PC-9 (cell line): ENCODE measurements at regions not wholly inside any gene's neighbourhood (a gene's known extent, or its start where the extent isn't known, plus 50 kb on each side); places are given as distances from the start of the nearest gene placed in this dataset.

Experiments
- EZH2 ChIP-seq: fragments of 200-600 bp; sonication (generic); IDR thresholded peaks from 2 replicates; pipeline ENCODE4 v1.8.0; 2017; ENCODE audit warnings: antibody characterized with exemption, low read depth
- TF ChIP-seq, protein P1 (sequence below): fragments of 200-600 bp; sonication (generic); conservative IDR thresholded peaks from 2 replicates; pipeline ENCODE4 v1.6.1; 2017; ENCODE audit warnings: mixed run types, antibody characterized with exemption, mild to moderate bottlenecking, moderate library complexity

DNA sequence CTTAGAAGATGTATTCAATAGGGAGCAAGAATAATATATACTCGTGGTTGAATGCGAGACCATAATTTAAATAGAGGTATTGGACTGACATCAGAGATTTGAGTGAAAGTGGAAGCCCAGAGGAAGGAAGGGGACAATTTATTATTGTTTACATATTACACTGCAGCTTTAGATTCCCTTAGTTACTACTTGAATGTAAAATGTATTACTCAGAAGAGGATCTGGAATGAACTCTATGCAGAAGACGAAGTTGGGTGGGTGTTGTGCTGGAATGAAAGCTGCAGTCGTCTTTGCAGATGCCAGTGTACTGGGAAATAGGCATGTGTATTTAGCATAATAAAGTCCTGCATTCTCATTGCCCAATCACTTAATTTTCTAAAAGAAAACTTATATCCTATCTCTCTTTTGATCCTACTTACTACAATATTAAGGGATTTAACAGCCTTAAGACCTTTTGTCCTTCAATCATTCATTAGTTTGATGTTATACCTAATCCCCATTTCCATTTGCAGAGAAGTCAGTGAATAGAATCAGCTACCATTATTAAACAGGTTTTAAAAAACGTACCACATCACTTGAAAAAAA is 570.7 kb upstream of the WWC1 start:
- TF ChIP-seq, protein P1, sequence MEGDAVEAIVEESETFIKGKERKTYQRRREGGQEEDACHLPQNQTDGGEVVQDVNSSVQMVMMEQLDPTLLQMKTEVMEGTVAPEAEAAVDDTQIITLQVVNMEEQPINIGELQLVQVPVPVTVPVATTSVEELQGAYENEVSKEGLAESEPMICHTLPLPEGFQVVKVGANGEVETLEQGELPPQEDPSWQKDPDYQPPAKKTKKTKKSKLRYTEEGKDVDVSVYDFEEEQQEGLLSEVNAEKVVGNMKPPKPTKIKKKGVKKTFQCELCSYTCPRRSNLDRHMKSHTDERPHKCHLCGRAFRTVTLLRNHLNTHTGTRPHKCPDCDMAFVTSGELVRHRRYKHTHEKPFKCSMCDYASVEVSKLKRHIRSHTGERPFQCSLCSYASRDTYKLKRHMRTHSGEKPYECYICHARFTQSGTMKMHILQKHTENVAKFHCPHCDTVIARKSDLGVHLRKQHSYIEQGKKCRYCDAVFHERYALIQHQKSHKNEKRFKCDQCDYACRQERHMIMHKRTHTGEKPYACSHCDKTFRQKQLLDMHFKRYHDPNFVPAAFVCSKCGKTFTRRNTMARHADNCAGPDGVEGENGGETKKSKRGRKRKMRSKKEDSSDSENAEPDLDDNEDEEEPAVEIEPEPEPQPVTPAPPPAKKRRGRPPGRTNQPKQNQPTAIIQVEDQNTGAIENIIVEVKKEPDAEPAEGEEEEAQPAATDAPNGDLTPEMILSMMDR, result no peak
- TF ChIP-seq EZH2, result no peak
